Activated CD4-positive, alpha-beta T cell treated with anti-CD3 and anti-CD28 coated beads for 48 hours (primary cell): ENCODE measurements at regions not wholly inside any gene's neighbourhood (a gene's known extent, or its start where the extent isn't known, plus 50 kb on each side); places are given as distances from the start of the nearest gene placed in this dataset.
"Not testable (repeated sequence)": the region's sequence is repeated elsewhere in the genome, so short reads cannot be mapped to it uniquely, and the experiment has no call there.

Source experiments
- DNase-seq: peaks from one replicate; pipeline ENCODE4 v3.0.0-alpha.2; 2020

- DNase-seq: no peak
Observed at GRCh38 chr15:69685512-69686452, 233.2 kb downstream of the RPLP1 start.

- DNase-seq: no peak
Observed at GRCh38 chr15:69686626-69687025, 234.0 kb downstream of the RPLP1 start.

GRCh38 chr15:69689133-69689532 is 236.5 kb downstream of the RPLP1 start:
- DNase-seq: no peak

GRCh38 chr15:69691307-69692015 is 238.8 kb downstream of the RPLP1 start:
- no peak for DNase-seq

GRCh38 chr15:69692342-69692741 is 239.7 kb downstream of the RPLP1 start:
- no peak for DNase-seq

GRCh38 chr15:69693059-69693458 is 240.4 kb downstream of the RPLP1 start:
- DNase-seq: no peak

- DNase-seq: no peak
Observed at GRCh38 chr15:69696946-69697345, 244.3 kb downstream of the RPLP1 start.

- DNase-seq: no peak
Observed at GRCh38 chr15:69697916-69698315, 245.3 kb downstream of the RPLP1 start.

- no peak for DNase-seq
Observed at GRCh38 chr15:69699096-69699495, 246.5 kb downstream of the RPLP1 start.

- no peak for DNase-seq
Observed at GRCh38 chr15:69700380-69700779, 247.8 kb downstream of the RPLP1 start.

- DNase-seq: no peak
Observed at GRCh38 chr15:69701198-69701597, 248.6 kb downstream of the RPLP1 start.

GRCh38 chr15:69703532-69704187 is 251.0 kb downstream of the RPLP1 start:
- DNase-seq: no peak

GRCh38 chr15:69704229-69704628 is 251.6 kb downstream of the RPLP1 start:
- no peak for DNase-seq

- DNase-seq: no peak
Observed at GRCh38 chr15:69704700-69705099, 252.1 kb downstream of the RPLP1 start.

GRCh38 chr15:69706353-69707097 is 253.9 kb downstream of the RPLP1 start:
- DNase-seq: no peak

- not testable (repeated sequence) for DNase-seq
Observed at GRCh38 chr15:69707241-69707640, 254.6 kb downstream of the RPLP1 start.

GRCh38 chr15:69708436-69709122 is 256.0 kb downstream of the RPLP1 start:
- DNase-seq: not testable (repeated sequence)

- no peak for DNase-seq
Observed at GRCh38 chr15:69712991-69713390, 260.4 kb downstream of the RPLP1 start.

GRCh38 chr15:69713726-69714559 is 261.3 kb downstream of the RPLP1 start:
- DNase-seq: peak; percentile 81

GRCh38 chr15:69715210-69715609 is 262.6 kb downstream of the RPLP1 start:
- no peak for DNase-seq

GRCh38 chr15:69718436-69718835 is 265.8 kb downstream of the RPLP1 start:
- no peak for DNase-seq
